ENCODE measurements at regions not wholly inside any gene's neighbourhood (a gene's known extent, or its start where the extent isn't known, plus 50 kb on each side); places are given as distances from the start of the nearest gene placed in this dataset.

GRCh38 chr6:92047860-92048259 is 1371.5 kb downstream of the EPHA7 start:
- Histone ChIP-seq H3K9me3 (ENCODE audit: insufficient read depth in 2 of 2, low read depth in 1 of 2, low read length in 1 of 2) (no peaks in the 10 kb centered on the region), H4K8ac (ENCODE audit: extremely low read depth, insufficient read depth, low read length) (no peak overlapping the region), H2BK20ac (ENCODE audit: low read length) (no peak overlapping the region), H4K5ac (ENCODE audit: insufficient read length, low read depth, low read length) (no peak overlapping the region), H2AK5ac (ENCODE audit: low read depth, low read length) (no peak overlapping the region), H4K91ac (replicated peaks; ENCODE audit: insufficient read length, low read length) (no peak overlapping the region), H2AFZ (ENCODE audit: low read length) (peak overlapping the region; percentile 11; the same call in 1 of the 2 replicates), H2BK15ac (ENCODE audit: low read length) (no peak overlapping the region), H3K23me2 (ENCODE audit: low read depth, low read length) (no peaks in the 10 kb centered on the region), H2BK12ac (ENCODE audit: low read depth, low read length) (no peak overlapping the region), H2BK120ac (replicated peaks; ENCODE audit: low read depth, low read length) (no peak overlapping the region), H3K9ac (replicated peaks in 1 of 4; ENCODE audit: extremely low read depth in 1 of 4, low read depth in 3 of 4, low read length in 3 of 4) (no peak overlapping the region), H2BK5ac (ENCODE audit: low read depth, low read length) (no peak overlapping the region), H3K56ac (replicated peaks; ENCODE audit: insufficient read length, low read depth, low read length) (no peak overlapping the region), H3K27ac (ENCODE audit: low read depth, low read length) (no peak overlapping the region), H3K4me2 (ENCODE audit: insufficient read depth in 1 of 2, low read depth in 2 of 2, low read length in 2 of 2) (no peak overlapping the region), H3K23ac (ENCODE audit: insufficient read length) (no peak overlapping the region), H3K79me1 (ENCODE audit: low read depth, low read length) (no peaks in the 10 kb centered on the region), H4K20me1 (replicated peaks in 1 of 2; ENCODE audit: control insufficient read depth in 1 of 2, insufficient read depth in 2 of 2, low read length in 2 of 2) (no peaks in the 10 kb centered on the region), H3K4ac (replicated peaks; ENCODE audit: insufficient read length, low read depth, low read length) (no peak overlapping the region), H3K14ac (ENCODE audit: insufficient read length) (no peak overlapping the region), H3K79me2 (ENCODE audit: control insufficient read depth in 1 of 2, insufficient read depth in 2 of 2, low read length in 2 of 2) (no peaks in the 10 kb centered on the region), H3K18ac (ENCODE audit: extremely low read depth, low read length) (no peak overlapping the region), H3K4me1 (replicated peaks in 1 of 4; ENCODE audit: control insufficient read depth in 3 of 4, insufficient read depth in 4 of 4, low read length in 3 of 4) (no peaks in the 10 kb centered on the region), H3K4me3 (ENCODE audit: extremely low read depth in 1 of 4, insufficient read depth in 2 of 4, low read depth in 3 of 4, low read length in 4 of 4) (no peak overlapping the region), H3K27me3 (replicated peaks in 1 of 4; ENCODE audit: control insufficient read depth in 3 of 4, extremely low read depth in 1 of 4, insufficient read depth in 3 of 4, low read length in 3 of 4) (no peaks in the 10 kb centered on the region), H3K36me3 (ENCODE audit: control insufficient read depth in 2 of 4, insufficient read depth in 4 of 4, low read length in 3 of 4) (no peaks in the 10 kb centered on the region)
- ChIA-PET POLR2A (ENCODE audit: partially characterized antibody) (no interaction called here), CTCF (ENCODE audit: partially characterized antibody) (interaction anchor here (0.6 kb wide), 1 partner anchor 659 kb away, joined by 3 read pairs; no protein-coding TSS in a partner anchor)
- 87% methylated on average over 4 of the region's 4 CpGs; no CpG with 5 or more reads in 1 of the 2 experiments for WGBS, 2 experiments (ENCODE audit: extremely low coverage in 1 of 2, insufficient coverage in 1 of 2, insufficient read length in 1 of 2, insufficient replicate concordance in 2 of 2, low coverage in 1 of 2, low lambda C conversion rate in 2 of 2, missing lambda C conversion rate in 1 of 2)
- no peak for DNase-seq (ENCODE audit: low read depth in 1 of 2, low spot score in 2 of 2)
- FAIRE-seq, result no peak
- TF ChIP-seq SIX5 (IDR thresholded peaks at IDR 0.05; ENCODE audit: low read depth, low read length) (no peak), CBX8 (IDR thresholded peaks at IDR 0.05; ENCODE audit: borderline replicate concordance, low read depth, low read length) (no peak), HDAC2 (IDR thresholded peaks at IDR 0.05; ENCODE audit: borderline replicate concordance in 1 of 2, low read depth in 2 of 2, low read length in 2 of 2) (no peak), RXRA (IDR thresholded peaks at IDR 0.05; ENCODE audit: insufficient read depth, low read depth, low read length) (no peak), SIN3A (conservative IDR thresholded peaks at IDR 0.05 in 1 of 2, IDR thresholded peaks at IDR 0.05 in 1 of 2; ENCODE audit: low read depth in 1 of 2, low read length in 2 of 2) (no peak), SP4 (IDR thresholded peaks at IDR 0.05; ENCODE audit: low read length) (no peak), ATF3 (IDR thresholded peaks at IDR 0.05; ENCODE audit: insufficient read depth, low read depth, low read length) (no peak), CHD2 (IDR thresholded peaks at IDR 0.05; ENCODE audit: low read length) (no peak), RNF2 (IDR thresholded peaks at IDR 0.05; ENCODE audit: borderline replicate concordance, low read depth, low read length, missing control alignments, poor library complexity, severe bottlenecking) (no peak)
- TF ChIP-seq, protein P1, sequence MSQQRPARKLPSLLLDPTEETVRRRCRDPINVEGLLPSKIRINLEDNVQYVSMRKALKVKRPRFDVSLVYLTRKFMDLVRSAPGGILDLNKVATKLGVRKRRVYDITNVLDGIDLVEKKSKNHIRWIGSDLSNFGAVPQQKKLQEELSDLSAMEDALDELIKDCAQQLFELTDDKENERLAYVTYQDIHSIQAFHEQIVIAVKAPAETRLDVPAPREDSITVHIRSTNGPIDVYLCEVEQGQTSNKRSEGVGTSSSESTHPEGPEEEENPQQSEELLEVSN (IDR thresholded peaks at IDR 0.05), result no peak
- TF ChIP-seq, protein P2, sequence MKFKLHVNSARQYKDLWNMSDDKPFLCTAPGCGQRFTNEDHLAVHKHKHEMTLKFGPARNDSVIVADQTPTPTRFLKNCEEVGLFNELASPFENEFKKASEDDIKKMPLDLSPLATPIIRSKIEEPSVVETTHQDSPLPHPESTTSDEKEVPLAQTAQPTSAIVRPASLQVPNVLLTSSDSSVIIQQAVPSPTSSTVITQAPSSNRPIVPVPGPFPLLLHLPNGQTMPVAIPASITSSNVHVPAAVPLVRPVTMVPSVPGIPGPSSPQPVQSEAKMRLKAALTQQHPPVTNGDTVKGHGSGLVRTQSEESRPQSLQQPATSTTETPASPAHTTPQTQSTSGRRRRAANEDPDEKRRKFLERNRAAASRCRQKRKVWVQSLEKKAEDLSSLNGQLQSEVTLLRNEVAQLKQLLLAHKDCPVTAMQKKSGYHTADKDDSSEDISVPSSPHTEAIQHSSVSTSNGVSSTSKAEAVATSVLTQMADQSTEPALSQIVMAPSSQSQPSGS (IDR thresholded peaks at IDR 0.05; ENCODE audit: low read length), result no peak

Measured in H1 (cell line).